GM12878 (cell line): ENCODE measurements at regions not wholly inside any gene's neighbourhood (a gene's known extent, or its start where the extent isn't known, plus 50 kb on each side); places are given as distances from the start of the nearest gene placed in this dataset.

ENCODE experiments used
- ATAC-seq: fragments of 200-7000 bp; cut with Tn5 transposase; 3 replicates; pipeline ENCODE4 v1.9.1; 2020; ENCODE audit warnings: mild to moderate bottlenecking, moderate library complexity
- BruUV-seq: library from RNA; stranded (reverse); fragments of 400-500 nt; replicated peaks from 2 replicates; lab custom pipeline; 2021; lab: Mats Ljungman, UMichigan
- CTCF ChIA-PET: fragments of 300-600 bp; sonication (Branson Sonifier 250); formaldehyde crosslinking; extraction: SDS; loops from one replicate; lab custom pipeline; 2021; ENCODE audit warnings: inconsistent platforms; lab: Yijun Ruan, JAX
- POLR2A ChIA-PET: fragments of 350-600 bp; formaldehyde crosslinking; extraction: SDS; loops from one replicate; lab custom pipeline; 2021; ENCODE audit warnings: inconsistent platforms; lab: Charles Lee
- RAD21 ChIA-PET: fragments of 300-600 bp; sonication (Branson Sonifier 250); formaldehyde crosslinking; loops from one replicate; lab custom pipeline; 2023; ENCODE audit warnings: antibody characterized with exemption; ENCODE audit not compliant: unreplicated experiment; lab: Charles Lee
- SMC1A ChIA-PET: fragments of 300-600 bp; sonication (Branson Sonifier 250); formaldehyde crosslinking; loops from one replicate; lab custom pipeline; 2023; ENCODE audit not compliant: unreplicated experiment, uncharacterized antibody; lab: Charles Lee
- DNase-seq: peaks from one replicate; pipeline ENCODE4 v3.0.0-alpha.2; 2011; ENCODE audit warnings: low read depth, low spot score
- FAIRE-seq: peaks from 3 replicates; lab custom pipeline; 2011; peaks lifted over from hg19 to GRCh38; lab: Jason Lieb, UNC
- H2AFZ ChIP-seq: 2 replicates; pipeline ENCODE4 v1.6.0; 2011; ENCODE audit warnings: low read depth, low read length, control low read depth; ENCODE audit not compliant: control insufficient read depth
- H3K27ac ChIP-seq: 2 replicates; pipeline ENCODE4 v1.5.1; 2011; ENCODE audit warnings: control low read depth; ENCODE audit not compliant: control insufficient read depth, insufficient read depth
- H3K27me3 ChIP-seq, 2 experiments: replicated peaks in 1 of 2; 2 replicates each; pipeline versions ENCODE4 v1.6.0 to v1.6.1; 2011; ENCODE audit warnings: low read length in 1 of 2; ENCODE audit not compliant: control insufficient read depth in 2 of 2, insufficient read depth in 2 of 2
- H3K36me3 ChIP-seq, 2 experiments: 2 replicates each; pipeline ENCODE4 v1.5.1; 2011; ENCODE audit warnings: low read length in 1 of 2; ENCODE audit not compliant: control insufficient read depth in 2 of 2, insufficient read depth in 2 of 2
- H3K4me1 ChIP-seq: 2 replicates; pipeline ENCODE4 v1.6.1; 2011; ENCODE audit warnings: mild to moderate bottlenecking, low read length, moderate library complexity, mixed read lengths; ENCODE audit not compliant: control insufficient read depth, insufficient read depth
- H3K4me2 ChIP-seq: 2 replicates; pipeline ENCODE4 v1.6.0; 2011; ENCODE audit warnings: control low read depth; ENCODE audit not compliant: control insufficient read depth, insufficient read depth
- H3K4me3 ChIP-seq: fragments of 200-600 bp; sonication (generic); 2 replicates; pipeline ENCODE4 v1.5.1; 2016
- H3K79me2 ChIP-seq: 2 replicates; pipeline ENCODE4 v1.6.0; 2011; ENCODE audit warnings: low read length; ENCODE audit not compliant: control insufficient read depth, insufficient read depth
- H3K9ac ChIP-seq: 2 replicates; pipeline ENCODE4 v1.8.0; 2011; ENCODE audit warnings: low read length, control low read depth, mixed read lengths; ENCODE audit not compliant: control insufficient read depth, insufficient read depth
- H3K9me3 ChIP-seq: replicated peaks from 3 replicates; pipeline ENCODE4 v1.5.1; 2011; ENCODE audit warnings: mild to moderate bottlenecking, low read length; ENCODE audit not compliant: control insufficient read depth, insufficient read depth
- H4K20me1 ChIP-seq: 2 replicates; pipeline ENCODE4 v1.6.0; 2011; ENCODE audit not compliant: control insufficient read depth, insufficient read depth
- CUX1 ChIP-seq: IDR thresholded peaks from 2 replicates; pipeline ENCODE4 v1.6.1; 2012; ENCODE audit warnings: improper control_type of control experiment, low read depth, low read length; ENCODE audit not compliant: insufficient replicate concordance
- EP300 ChIP-seq, 2 experiments: fragments of 150-350 bp in 1 of 2; IDR thresholded peaks; 2 replicates each; pipeline ENCODE4 v1.6.1; 2011 to 2012; ENCODE audit warnings: low read depth in 2 of 2, low read length in 2 of 2, borderline replicate concordance in 1 of 2, improper control_type of control experiment in 1 of 2, inconsistent platforms in 1 of 2; ENCODE audit not compliant: control insufficient read depth in 1 of 2
- FOS ChIP-seq: IDR thresholded peaks from 3 replicates; pipeline ENCODE4 v1.6.1; 2011; ENCODE audit warnings: borderline replicate concordance; ENCODE audit not compliant: insufficient read length; ENCODE audit errors: extremely low read depth
- MXI1 ChIP-seq: fragments of 150-350 bp; IDR thresholded peaks from 2 replicates; pipeline ENCODE4 v1.6.1; 2011; ENCODE audit warnings: low read depth, mild to moderate bottlenecking, inconsistent platforms, low read length, improper control_type of control experiment
- SIX5 ChIP-seq: IDR thresholded peaks from 2 replicates; pipeline ENCODE4 v1.6.1; 2011; ENCODE audit warnings: mild to moderate bottlenecking, low read depth, low read length, moderate library complexity; ENCODE audit not compliant: severe bottlenecking
- TCF3 ChIP-seq: IDR thresholded peaks from 2 replicates; pipeline ENCODE4 v1.6.1; 2012; ENCODE audit warnings: low read depth, mild to moderate bottlenecking, low read length, borderline replicate concordance; ENCODE audit not compliant: insufficient read depth
- TCF7 ChIP-seq: IDR thresholded peaks from 2 replicates; pipeline ENCODE4 v1.6.1; 2014; ENCODE audit warnings: antibody characterized with exemption, borderline replicate concordance
- WGBS: methylation state at CpG from one replicate; pipeline ENCODE4 v1.1.6; 2016; ENCODE audit warnings: low lambda C conversion rate; ENCODE audit not compliant: insufficient replicate concordance, insufficient coverage; ENCODE audit errors: missing lambda C conversion rate; 5-methylcytosine and 5-hydroxymethylcytosine counted together
- in situ Hi-C: fragments of 300-500 bp; cut with MboI; formaldehyde crosslinking; loops from 9 replicates; pipeline ENCODE4 v1.14.3; 2018; ENCODE audit warnings: mixed read lengths
- intact Hi-C: fragments of 100-400 bp; cut with micrococcal nuclease; formaldehyde crosslinking; loops from one replicate; pipeline ENCODE4 v1.14.2; 2022; ENCODE audit not compliant: unreplicated experiment

GRCh38 chr15:53448232-53449015, 311.0 kb downstream of the WDR72 start:
- no peak for DNase-seq
- 17% methylated on average over 7 of the region's 7 CpGs for WGBS
- Histone ChIP-seq H2AFZ (no peak overlapping the region), H4K20me1 (no peaks in the 10 kb centered on the region), H3K79me2 (no peaks in the 10 kb centered on the region), H3K9me3 (no peaks in the 10 kb centered on the region), H3K4me3 (no peak overlapping the region), H3K27ac (no peak overlapping the region), H3K4me1 (no peaks in the 10 kb centered on the region), H3K9ac (no peak overlapping the region), H3K36me3 (no peaks in the 10 kb centered on the region), H3K4me2 (no peak overlapping the region), H3K27me3 (no peaks in the 10 kb centered on the region)
- POLR2A ChIA-PET: no interaction called here
- TF ChIP-seq EP300 (IDR thresholded peaks at IDR 0.05; ENCODE audit: borderline replicate concordance in 1 of 2, control insufficient read depth in 1 of 2, low read depth in 2 of 2, low read length in 2 of 2): no peak
- no peak for TF ChIP-seq CUX1
- no peak for TF ChIP-seq SIX5
- no peak for TF ChIP-seq TCF7
- TF ChIP-seq TCF3: no peak
- TF ChIP-seq FOS: no peak
- no peak for TF ChIP-seq MXI1
- intact Hi-C loops (no loop called here), in situ Hi-C loops (no loop called here)
- SMC1A ChIA-PET: no interaction called here
- no peak for FAIRE-seq
- RAD21 ChIA-PET: no interaction called here
- CTCF ChIA-PET: no interaction called here
- ATAC-seq: no peak
- BruUV-seq: no TSS peak
